ENCODE measurements at regions not wholly inside any gene's neighbourhood (a gene's known extent, or its start where the extent isn't known, plus 50 kb on each side); places are given as distances from the start of the nearest gene placed in this dataset.
"Not testable (repeated sequence)": the region's sequence is repeated elsewhere in the genome, so short reads cannot be mapped to it uniquely, and the experiment has no call there.

GRCh38 chr2:176763851-176764404 is 448.7 kb upstream of the HNRNPA3 start:
- no peak for DNase-seq (ENCODE audit: low read depth in 2 of 2)

GRCh38 chr2:176764921-176765320 is 447.7 kb upstream of the HNRNPA3 start:
- DNase-seq (ENCODE audit: low read depth in 2 of 2), result no peak

- DNase-seq (ENCODE audit: low read depth in 2 of 2), result no peak
Measured at GRCh38 chr2:176766005-176766404, 446.6 kb upstream of the HNRNPA3 start.

GRCh38 chr2:176768185-176768584 is 444.4 kb upstream of the HNRNPA3 start:
- DNase-seq (ENCODE audit: low read depth in 2 of 2), result no peak

- no peak for DNase-seq (ENCODE audit: low read depth in 2 of 2)
Measured at GRCh38 chr2:176769021-176769420, 443.6 kb upstream of the HNRNPA3 start.

GRCh38 chr2:176769499-176770370 is 442.9 kb upstream of the HNRNPA3 start:
- no peak for DNase-seq (ENCODE audit: low read depth in 2 of 2)

- no peak for DNase-seq (ENCODE audit: low read depth in 2 of 2)
Measured at GRCh38 chr2:176772816-176773215, 439.8 kb upstream of the HNRNPA3 start.

GRCh38 chr2:176774766-176775451 is 437.7 kb upstream of the HNRNPA3 start:
- DNase-seq (ENCODE audit: low read depth in 2 of 2), result no peak

- DNase-seq (ENCODE audit: low read depth in 2 of 2), result no peak
Measured at GRCh38 chr2:176777262-176777661, 435.3 kb upstream of the HNRNPA3 start.

GRCh38 chr2:176779917-176780316 is 432.7 kb upstream of the HNRNPA3 start:
- DNase-seq (ENCODE audit: low read depth in 2 of 2), result no peak

GRCh38 chr2:176780348-176780747 is 432.2 kb upstream of the HNRNPA3 start:
- no peak for DNase-seq (ENCODE audit: low read depth in 2 of 2)

- no peak for DNase-seq (ENCODE audit: low read depth in 2 of 2)
Measured at GRCh38 chr2:176781570-176782217, 430.9 kb upstream of the HNRNPA3 start.

- no peak for DNase-seq (ENCODE audit: low read depth in 2 of 2)
Measured at GRCh38 chr2:176784633-176785200, 427.9 kb upstream of the HNRNPA3 start.

GRCh38 chr2:176789751-176790150 is 422.8 kb upstream of the HNRNPA3 start:
- DNase-seq (ENCODE audit: low read depth in 2 of 2), result no peak

- no peak for DNase-seq (ENCODE audit: low read depth in 2 of 2)
Measured at GRCh38 chr2:176790468-176790867, 422.1 kb upstream of the HNRNPA3 start.

GRCh38 chr2:176793792-176794191 is 418.8 kb upstream of the HNRNPA3 start:
- no peak for DNase-seq (ENCODE audit: low read depth in 2 of 2)

GRCh38 chr2:176794392-176794791 is 418.2 kb upstream of the HNRNPA3 start:
- no peak for DNase-seq (ENCODE audit: low read depth in 2 of 2)

- DNase-seq (ENCODE audit: low read depth in 2 of 2), result no peak
Measured at GRCh38 chr2:176795823-176796222, 416.8 kb upstream of the HNRNPA3 start.

GRCh38 chr2:176796677-176797076 is 415.9 kb upstream of the HNRNPA3 start:
- DNase-seq (ENCODE audit: low read depth in 2 of 2), result not testable (repeated sequence)

GRCh38 chr2:176804392-176804791 is 408.2 kb upstream of the HNRNPA3 start:
- DNase-seq (ENCODE audit: low read depth in 2 of 2), result no peak

- no peak for DNase-seq (ENCODE audit: low read depth in 2 of 2)
Measured at GRCh38 chr2:176805345-176805744, 407.2 kb upstream of the HNRNPA3 start.

GRCh38 chr2:176812246-176812775 is 400.3 kb upstream of the HNRNPA3 start:
- DNase-seq (ENCODE audit: low read depth in 2 of 2), result no peak

All from stimulated activated CD4-positive, alpha-beta T cell treated with anti-CD3 and anti-CD28 coated beads, Interleukin-12 subunit alpha, Interleukin-12 subunit beta, amount 100 ng/mL, for 24 hours (primary cell).